KMS-11 (cell line): ENCODE measurements at regions not wholly inside any gene's neighbourhood (a gene's known extent, or its start where the extent isn't known, plus 50 kb on each side); places are given as distances from the start of the nearest gene placed in this dataset.
"Not testable (repeated sequence)": the region's sequence is repeated elsewhere in the genome, so short reads cannot be mapped to it uniquely, and the experiment has no call there.

Source experiments
- H2AFZ ChIP-seq: fragments of 200-600 bp; sonication (generic); 2 replicates; pipeline ENCODE4 v1.6.1; 2016; ENCODE audit warnings: antibody characterized with exemption, mixed run types, low read depth
- H3K27ac ChIP-seq: fragments of 200-600 bp; sonication (generic); 2 replicates; pipeline ENCODE4 v1.6.1; 2016; ENCODE audit warnings: mild to moderate bottlenecking, mixed run types
- H3K27me3 ChIP-seq: fragments of 200-600 bp; sonication (generic); 2 replicates; pipeline ENCODE4 v1.6.1; 2017; ENCODE audit warnings: mild to moderate bottlenecking, low read depth, mixed run types, moderate library complexity; ENCODE audit not compliant: insufficient read depth
- H3K36me3 ChIP-seq: fragments of 200-600 bp; sonication (generic); 2 replicates; pipeline ENCODE4 v1.6.1; 2017; ENCODE audit warnings: mild to moderate bottlenecking, mixed run types; ENCODE audit not compliant: insufficient read depth
- H3K4me1 ChIP-seq: fragments of 200-600 bp; sonication (generic); 2 replicates; pipeline ENCODE4 v1.6.1; 2016; ENCODE audit warnings: mild to moderate bottlenecking, low read depth, mixed run types; ENCODE audit not compliant: poor library complexity, severe bottlenecking
- H3K4me2 ChIP-seq: fragments of 200-600 bp; sonication (generic); 2 replicates; pipeline ENCODE4 v1.7.0; 2016; ENCODE audit warnings: mild to moderate bottlenecking, mixed run types
- H3K4me3 ChIP-seq: fragments of 200-600 bp; sonication (generic); IDR thresholded peaks from 2 replicates; pipeline ENCODE4 v1.6.1; 2017; ENCODE audit warnings: low read depth, low read length, mixed read lengths; ENCODE audit not compliant: insufficient read depth
- H3K79me2 ChIP-seq: fragments of 200-600 bp; sonication (generic); 2 replicates; pipeline ENCODE4 v1.6.1; 2016; ENCODE audit warnings: low read depth, mixed run types; ENCODE audit not compliant: insufficient read depth
- H3K9ac ChIP-seq: fragments of 200-600 bp; sonication (generic); 2 replicates; pipeline ENCODE4 v1.6.1; 2016; ENCODE audit warnings: mild to moderate bottlenecking, mixed run types
- H4K20me1 ChIP-seq: fragments of 200-600 bp; sonication (generic); 2 replicates; pipeline ENCODE4 v1.6.1; 2016; ENCODE audit warnings: mild to moderate bottlenecking, mixed run types; ENCODE audit not compliant: insufficient read depth
- CTCF ChIP-seq: fragments of 200-600 bp; sonication (generic); conservative IDR thresholded peaks from 2 replicates; pipeline ENCODE4 v1.6.1; 2017; ENCODE audit warnings: low read depth, mild to moderate bottlenecking, antibody characterized with exemption, low read length, moderate library complexity, mixed read lengths

- Histone ChIP-seq H3K9ac (no peak overlapping the region), H2AFZ (no peak overlapping the region), H3K36me3 (no peaks in the 10 kb centered on the region), H3K27me3 (no peaks in the 10 kb centered on the region), H3K4me3 (no peak overlapping the region), H4K20me1 (no peaks in the 10 kb centered on the region), H3K4me1 (no peaks in the 10 kb centered on the region), H3K27ac (no peak overlapping the region), H3K79me2 (no peaks in the 10 kb centered on the region), H3K4me2 (no peak overlapping the region)
- TF ChIP-seq CTCF = no peak
These were observed 249.8 kb downstream of the SETD4 start for GRCh38 chr21:35810431-35810970.

GRCh38 chr21:35801391-35801790 lies 258.9 kb downstream of the SETD4 start:
- Histone ChIP-seq H3K9ac (peak overlapping the region; percentile 57; the same call in 1 of the 2 replicates), H3K79me2 (no peaks in the 10 kb centered on the region), H4K20me1 (no peaks in the 10 kb centered on the region), H2AFZ (peak overlapping the region; percentile 65), H3K36me3 (no peaks in the 10 kb centered on the region), H3K27me3 (no peaks in the 10 kb centered on the region), H3K4me2 (peak overlapping the region; percentile 62), H3K27ac (peak overlapping the region; percentile 68), H3K4me3 (no peak overlapping the region), H3K4me1 (peaks cover 31% of the 10 kb centered on the region)
- TF ChIP-seq CTCF = no peak

- not testable (repeated sequence) for H3K4me3 ChIP-seq
- H2AFZ ChIP-seq = peak overlapping the region; percentile 65
- peak overlapping the region; percentile 62 for H3K4me2 ChIP-seq
These were observed 259.4 kb downstream of the SETD4 start for GRCh38 chr21:35800796-35801385.

GRCh38 chr21:35796844-35797243 lies 263.5 kb downstream of the SETD4 start:
- H3K9ac ChIP-seq = no peak overlapping the region
- peaks cover 18% of the 10 kb centered on the region for H3K4me1 ChIP-seq
- H3K27me3 ChIP-seq = no peaks in the 10 kb centered on the region
- no peak for TF ChIP-seq CTCF
- H3K27ac ChIP-seq = no peak overlapping the region
- H4K20me1 ChIP-seq = no peaks in the 10 kb centered on the region
- H3K4me2 ChIP-seq = no peak overlapping the region
- H2AFZ ChIP-seq = no peak overlapping the region
- no peaks in the 10 kb centered on the region for H3K36me3 ChIP-seq
- H3K79me2 ChIP-seq = no peaks in the 10 kb centered on the region
- no peak overlapping the region for H3K4me3 ChIP-seq

More at GRCh38 chr21:35800796-35801385, 259.4 kb downstream of the SETD4 start:
- H4K20me1 ChIP-seq, H3K27me3 ChIP-seq, H3K36me3 ChIP-seq, H3K79me2 ChIP-seq: not testable (repeated sequence)
- H3K4me1 ChIP-seq = peaks cover 31% of the 10 kb centered on the region
- H3K27ac ChIP-seq = peak overlapping the region; percentile 68
- peak overlapping the region; percentile 57; the same call in 1 of the 2 replicates for H3K9ac ChIP-seq

- not testable (repeated sequence) for H3K36me3 ChIP-seq
These were observed 265.8 kb downstream of the SETD4 start for GRCh38 chr21:35794527-35794926.

More at GRCh38 chr21:35794527-35794926, 265.8 kb downstream of the SETD4 start:
- H3K27me3 ChIP-seq, H2AFZ ChIP-seq, H4K20me1 ChIP-seq, H3K4me2 ChIP-seq, H3K27ac ChIP-seq, H3K4me3 ChIP-seq, H3K4me1 ChIP-seq, H3K79me2 ChIP-seq, H3K9ac ChIP-seq: not testable (repeated sequence)
